Caki2 (cell line): ENCODE measurements at regions not wholly inside any gene's neighbourhood (a gene's known extent, or its start where the extent isn't known, plus 50 kb on each side); places are given as distances from the start of the nearest gene placed in this dataset.

Source experiments
- DNase-seq: peaks from one replicate; pipeline ENCODE4 v3.0.0-alpha.2; 2015; ENCODE audit warnings: low read depth
- in situ Hi-C: cut with HindIII; loops from 2 replicates; pipeline ENCODE4 v1.10.0; 2016; ENCODE audit warnings: low sequenced_read_pairs, low pct_unique_long_range_greater_than_20kb, mixed read lengths

DNA sequence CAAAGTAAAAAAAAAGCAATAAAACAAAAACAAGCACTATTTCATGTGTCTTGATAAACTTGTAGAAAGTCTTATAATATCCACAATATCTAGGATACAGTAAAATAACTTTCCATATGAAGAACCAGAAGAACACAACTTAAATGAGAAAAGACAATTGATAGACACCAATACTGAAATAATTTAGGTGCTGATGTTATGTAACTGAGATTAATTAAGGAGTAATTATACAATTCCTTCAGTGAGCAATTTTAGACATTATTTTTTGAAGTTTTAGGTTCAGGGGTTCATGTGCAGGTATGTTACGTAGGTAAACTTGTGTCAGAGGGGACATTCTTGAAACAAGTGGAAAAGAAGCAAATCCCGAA, 88.3 kb upstream of the VPREB1 start:
- in situ Hi-C loops: no loop called here
- no peak for DNase-seq

DNA sequence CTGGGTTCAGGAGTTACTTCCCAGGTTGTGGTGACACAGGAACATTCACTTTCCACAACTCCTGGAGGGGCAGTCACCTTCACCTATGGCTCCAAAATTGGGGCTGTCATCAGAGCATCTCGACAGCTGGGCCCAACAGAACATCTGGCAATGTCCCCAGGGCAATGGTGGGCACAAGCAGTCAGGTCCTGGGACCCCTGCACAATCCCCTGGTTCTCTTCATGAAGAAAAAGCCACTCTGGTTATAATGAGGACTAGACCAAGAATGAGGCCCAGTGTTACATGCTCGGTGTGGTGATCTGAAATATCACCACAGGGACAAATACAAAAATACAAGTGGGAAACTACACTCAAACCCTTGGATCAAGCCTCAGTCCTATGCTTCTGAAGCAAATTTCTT, 89.0 kb upstream of the VPREB1 start:
- in situ Hi-C loops: no loop called here
- DNase-seq: no peak

DNA sequence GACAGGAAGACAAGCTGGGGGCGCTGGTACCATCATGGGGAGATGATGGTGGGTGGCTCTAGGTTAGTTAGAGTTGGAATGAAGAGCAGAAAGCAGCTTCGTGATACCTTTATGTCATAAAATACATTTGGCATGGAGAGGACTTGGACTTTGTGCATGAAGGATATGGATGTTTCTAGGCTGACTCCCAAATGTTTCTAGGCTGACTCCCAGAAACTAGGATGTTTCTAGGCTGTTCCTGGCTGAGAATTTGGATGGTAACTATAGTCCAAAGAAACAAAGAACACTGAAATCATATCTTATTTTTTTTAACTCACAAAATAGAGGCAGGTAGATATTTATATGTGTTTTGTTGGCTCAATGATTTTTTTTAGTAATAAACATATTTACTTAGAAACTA, 89.4 kb upstream of the VPREB1 start:
- in situ Hi-C loops: no loop called here
- DNase-seq: no peak

DNA sequence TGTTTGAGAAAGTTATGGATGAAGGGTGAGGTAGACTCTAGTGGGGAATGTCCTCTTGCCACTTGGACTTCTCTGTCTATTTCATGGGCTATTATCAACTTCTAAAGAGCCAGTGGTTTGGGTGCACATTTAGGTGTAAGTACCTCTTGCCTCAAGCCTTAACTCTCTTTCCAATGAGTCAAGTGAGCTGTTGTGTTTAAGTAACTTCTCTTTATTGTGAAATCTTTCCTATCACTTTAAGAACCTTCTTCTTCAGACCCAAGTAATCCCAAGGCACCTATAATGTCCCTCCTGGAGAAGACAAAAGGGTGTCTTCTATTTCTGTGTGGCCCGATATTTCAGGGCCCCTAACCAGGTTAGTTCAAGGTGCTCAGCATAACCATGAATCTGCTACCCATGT, 90.5 kb upstream of the VPREB1 start:
- in situ Hi-C loops: no loop called here
- no peak for DNase-seq

DNA sequence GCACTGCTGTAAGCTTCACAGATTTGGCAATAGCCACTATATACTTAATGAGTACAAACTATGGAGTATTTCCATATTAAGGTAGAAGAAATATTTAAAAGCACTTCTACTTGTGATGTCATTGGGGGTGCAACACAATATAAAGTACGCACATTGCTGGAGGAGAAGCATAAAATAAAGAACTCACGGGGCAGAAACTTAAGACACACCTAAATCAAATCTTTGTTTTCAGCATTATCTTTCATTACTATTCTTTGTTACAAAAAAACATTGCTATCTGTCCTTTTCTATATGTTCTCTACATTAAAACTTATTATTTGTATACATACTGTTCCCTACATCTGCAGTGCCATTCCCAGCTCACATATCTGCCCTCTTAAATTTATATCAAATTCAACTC, 93.3 kb upstream of the VPREB1 start:
- DNase-seq: no peak
- in situ Hi-C loops: no loop called here

DNA sequence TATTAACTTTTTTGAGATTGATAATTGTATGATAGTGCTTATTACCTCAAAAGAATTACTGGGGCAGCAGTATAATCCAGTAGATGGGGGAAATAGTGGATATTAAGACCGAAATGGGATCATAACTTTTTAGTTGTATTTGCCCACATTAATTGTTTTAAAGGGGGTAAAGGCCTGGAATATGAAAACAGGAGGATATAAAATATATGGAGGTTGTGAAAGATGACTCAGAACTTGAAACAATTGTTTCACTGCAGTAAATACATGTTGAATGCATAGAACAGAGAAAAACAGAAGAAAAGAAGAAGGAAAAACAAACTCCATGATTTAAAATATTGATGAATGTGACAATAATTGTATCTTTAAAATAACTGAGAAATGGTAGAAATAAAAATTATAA, 94.1 kb upstream of the VPREB1 start:
- in situ Hi-C loops: no loop called here
- no peak for DNase-seq

DNA sequence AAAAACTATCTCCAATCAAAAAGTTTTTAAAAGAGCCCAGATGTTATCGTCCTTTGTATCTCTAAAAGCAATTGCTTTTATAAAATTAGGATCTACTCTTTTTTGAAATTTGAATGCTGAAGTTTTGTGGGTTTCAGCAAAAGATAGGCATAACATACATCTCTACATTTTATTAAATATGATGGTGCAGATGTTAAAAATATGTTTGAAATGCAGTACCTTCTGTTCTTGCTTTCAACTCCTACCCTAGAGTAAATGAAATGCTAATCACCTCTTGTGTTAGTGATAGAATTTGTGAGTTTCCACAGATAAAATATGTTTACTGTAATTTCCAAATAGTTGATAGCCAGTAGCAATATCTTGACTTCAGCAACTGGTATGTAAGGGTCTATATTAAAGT, 95.7 kb upstream of the VPREB1 start:
- in situ Hi-C loops: no loop called here
- DNase-seq: no peak

DNA sequence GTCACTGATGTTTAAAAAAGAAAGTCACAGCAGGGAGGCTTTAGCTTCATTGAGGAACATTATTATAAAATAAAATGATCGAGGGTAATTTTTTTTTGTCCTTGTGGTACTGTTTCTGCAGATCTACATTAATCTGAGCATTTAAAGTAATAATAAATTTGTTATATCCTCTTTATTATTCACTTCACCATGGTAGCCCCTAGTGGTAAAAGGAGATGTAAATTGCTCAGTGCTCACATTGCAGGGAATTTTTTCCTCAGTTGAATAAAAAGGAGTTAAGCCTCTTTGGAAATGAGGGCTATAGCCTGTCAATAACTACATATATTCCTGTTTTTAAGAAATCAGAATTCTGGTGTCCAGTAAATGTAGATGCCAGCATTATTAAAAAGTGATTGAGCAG, 99.7 kb upstream of the VPREB1 start:
- in situ Hi-C loops: no loop called here
- DNase-seq: no peak

DNA sequence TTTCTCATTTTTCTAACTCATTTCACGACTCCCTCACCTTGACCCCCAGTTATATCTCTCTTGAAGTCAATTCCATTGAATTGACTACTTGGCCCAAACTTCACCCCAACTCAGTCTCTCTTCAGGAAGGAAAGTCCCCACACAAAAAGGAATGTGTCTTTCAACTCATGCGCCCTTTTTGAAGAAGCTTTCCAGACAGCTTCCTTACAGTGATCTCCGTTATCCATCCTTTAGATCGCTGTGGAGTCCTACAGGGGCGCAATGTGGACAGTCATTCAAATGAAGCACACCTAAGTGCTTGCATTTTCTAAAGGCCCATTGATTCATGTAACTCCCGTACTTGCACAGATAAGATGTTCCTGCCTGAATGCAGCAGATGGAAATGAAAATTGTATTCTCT, 101.1 kb upstream of the VPREB1 start:
- in situ Hi-C loops: no loop called here

DNA sequence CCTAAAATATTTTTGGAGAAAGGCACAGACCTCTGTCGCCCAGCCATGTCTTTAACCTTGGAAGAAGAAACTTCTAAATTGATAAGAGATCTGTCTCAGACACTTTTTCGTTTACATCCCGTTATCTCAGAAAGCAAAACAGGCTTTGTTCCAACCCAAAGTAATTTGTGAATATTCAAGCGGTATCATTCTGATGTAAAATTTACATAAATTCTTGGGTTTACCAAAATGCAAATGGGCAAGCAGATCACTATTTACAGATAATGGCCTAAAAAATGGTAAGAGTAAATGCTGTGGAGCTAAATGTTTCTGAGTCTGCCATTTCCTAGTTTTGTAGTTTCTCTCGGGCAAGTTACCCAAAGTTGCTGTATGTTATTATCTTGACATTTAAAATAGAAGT, 101.9 kb upstream of the VPREB1 start:
- no peak for DNase-seq
- in situ Hi-C loops: no loop called here

More for the DNA sequence above, 101.1 kb upstream of the VPREB1 start:
- DNase-seq: no peak

DNA sequence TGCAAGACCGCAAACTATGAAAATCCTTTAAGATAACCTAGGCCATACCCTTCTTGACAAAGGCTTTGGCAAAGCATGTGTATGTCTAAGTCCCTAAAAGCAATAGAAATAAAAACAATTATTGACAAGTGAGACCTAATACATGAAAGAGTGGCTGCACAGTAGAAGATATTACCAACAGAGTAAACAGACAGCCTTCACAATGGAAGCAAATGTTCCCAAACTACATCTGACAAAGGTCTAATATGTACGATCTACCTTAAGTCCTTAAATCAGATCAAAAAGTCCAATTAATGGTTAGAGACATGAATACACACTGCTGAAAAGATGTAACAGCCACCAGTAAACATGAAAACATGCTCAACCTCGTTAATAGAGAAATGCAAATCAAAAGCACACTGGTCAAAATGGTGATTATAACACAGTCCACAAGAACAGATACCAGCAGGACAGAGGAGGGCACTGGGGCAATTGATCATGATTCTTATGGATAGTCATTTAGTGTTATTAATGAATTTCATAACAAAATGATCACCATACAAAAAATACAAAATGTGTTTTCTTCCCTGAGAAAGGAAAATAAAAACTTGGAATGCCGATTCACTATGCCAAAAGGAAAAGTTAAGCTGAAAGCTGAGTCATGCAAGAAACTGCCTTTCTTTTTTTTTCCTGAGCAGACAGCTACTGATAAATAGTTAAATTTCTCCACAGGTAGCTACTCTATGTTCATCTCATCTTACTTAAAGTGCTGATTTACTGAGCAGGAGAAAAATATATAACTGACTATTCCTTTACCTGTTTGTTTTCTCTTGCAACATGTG, 102.6 kb upstream of the VPREB1 start:
- in situ Hi-C loops: no loop called here

DNA sequence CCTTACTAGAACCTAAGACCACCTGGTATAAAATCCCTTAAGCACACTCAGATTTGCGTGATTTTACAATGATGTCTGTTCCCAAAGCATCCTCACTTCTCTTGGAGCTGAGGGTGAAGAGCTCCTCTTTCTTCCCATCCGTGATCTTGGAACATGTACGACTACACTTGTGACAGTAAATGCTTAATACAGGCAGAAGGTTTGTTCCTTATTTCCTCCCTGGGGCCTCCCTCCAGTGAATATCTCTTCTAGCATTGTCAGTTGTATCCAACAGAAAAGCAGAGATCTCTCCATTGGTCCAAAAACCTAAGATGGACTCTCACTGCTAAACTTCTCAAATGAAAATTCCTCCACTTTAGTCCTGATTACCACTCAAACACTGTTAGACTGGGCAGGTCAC, 103.6 kb upstream of the VPREB1 start:
- no peak for DNase-seq
- in situ Hi-C loops: no loop called here

More for the DNA sequence above, 102.6 kb upstream of the VPREB1 start:
- peak; percentile 16 for DNase-seq

DNA sequence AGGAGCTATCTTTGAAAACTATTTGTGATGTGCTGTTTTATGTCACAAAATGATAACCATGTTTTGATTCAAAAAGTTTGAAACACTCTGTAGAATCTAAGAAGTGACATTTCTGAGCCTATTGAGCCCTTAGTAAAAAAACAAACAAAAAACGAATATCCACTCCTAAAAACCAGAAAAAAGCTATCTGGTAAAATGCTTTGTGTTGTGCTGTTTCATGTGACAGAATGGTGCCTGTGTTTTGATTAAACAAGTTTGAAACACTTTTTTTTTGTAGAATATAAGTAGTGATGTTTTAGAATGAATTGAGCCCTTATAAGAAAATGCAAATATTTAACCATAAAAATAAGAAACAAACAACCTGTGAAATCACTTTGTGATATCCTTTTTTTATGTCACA, 105.2 kb upstream of the VPREB1 start:
- in situ Hi-C loops: no loop called here
- no peak for DNase-seq

DNA sequence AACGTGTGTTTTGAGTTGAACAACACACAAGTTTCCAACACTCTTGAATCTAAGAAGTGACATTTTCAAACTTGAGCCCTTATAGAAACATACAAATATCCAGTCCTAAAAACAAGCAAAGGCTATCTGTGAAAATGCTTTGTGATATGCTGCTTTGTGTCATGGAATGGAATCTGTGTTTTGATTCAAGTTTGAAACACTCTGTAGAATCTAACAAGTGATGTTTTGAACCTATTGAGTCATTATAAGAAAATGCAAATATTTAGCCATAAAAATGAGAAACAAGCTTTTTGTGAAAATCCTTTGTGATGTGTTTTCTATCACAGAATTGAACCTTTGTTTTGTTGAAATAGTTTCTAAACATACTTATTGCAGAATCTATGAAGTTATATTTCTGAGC, 105.7 kb upstream of the VPREB1 start:
- no peak for DNase-seq
- in situ Hi-C loops: no loop called here

DNA sequence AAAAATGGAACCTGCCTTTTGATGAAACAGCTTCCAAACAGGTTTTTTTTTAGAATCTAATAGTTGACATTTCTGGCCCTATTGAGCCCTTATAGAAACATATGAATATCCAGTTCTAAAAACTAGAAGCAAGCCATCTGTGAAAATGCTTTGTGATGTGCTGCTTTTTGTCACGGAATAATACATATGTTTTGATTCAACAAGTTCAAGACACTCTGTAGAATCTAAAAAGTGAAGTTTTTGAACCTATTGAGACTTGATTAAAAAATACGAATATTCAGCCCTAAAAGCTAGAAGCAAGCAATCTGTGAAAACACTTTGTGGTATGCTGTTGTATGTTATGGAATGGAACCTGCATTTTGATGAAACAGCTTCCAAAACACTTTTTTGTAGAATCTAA, 106.7 kb upstream of the VPREB1 start:
- in situ Hi-C loops: no loop called here
- DNase-seq: no peak

DNA sequence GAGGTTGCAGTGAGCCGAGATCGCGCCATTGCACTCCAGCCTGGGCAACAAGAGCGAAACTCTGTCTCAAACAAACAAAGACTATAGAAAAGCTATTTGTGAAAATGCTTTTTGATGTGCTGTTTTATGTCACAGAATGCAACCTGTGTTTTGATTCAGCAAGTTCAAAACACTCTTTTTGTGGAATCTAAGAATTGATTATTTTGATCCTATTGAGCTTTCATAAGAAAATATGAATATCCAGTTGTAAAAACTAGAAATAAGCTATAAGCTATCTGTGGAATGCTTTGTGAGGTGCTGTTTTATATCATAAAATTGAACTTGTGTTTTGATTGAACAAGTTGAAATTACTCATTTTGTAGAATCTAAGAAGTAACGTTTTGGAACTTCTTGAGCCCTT, 110.7 kb upstream of the VPREB1 start:
- in situ Hi-C loops: no loop called here
- DNase-seq: no peak

DNA sequence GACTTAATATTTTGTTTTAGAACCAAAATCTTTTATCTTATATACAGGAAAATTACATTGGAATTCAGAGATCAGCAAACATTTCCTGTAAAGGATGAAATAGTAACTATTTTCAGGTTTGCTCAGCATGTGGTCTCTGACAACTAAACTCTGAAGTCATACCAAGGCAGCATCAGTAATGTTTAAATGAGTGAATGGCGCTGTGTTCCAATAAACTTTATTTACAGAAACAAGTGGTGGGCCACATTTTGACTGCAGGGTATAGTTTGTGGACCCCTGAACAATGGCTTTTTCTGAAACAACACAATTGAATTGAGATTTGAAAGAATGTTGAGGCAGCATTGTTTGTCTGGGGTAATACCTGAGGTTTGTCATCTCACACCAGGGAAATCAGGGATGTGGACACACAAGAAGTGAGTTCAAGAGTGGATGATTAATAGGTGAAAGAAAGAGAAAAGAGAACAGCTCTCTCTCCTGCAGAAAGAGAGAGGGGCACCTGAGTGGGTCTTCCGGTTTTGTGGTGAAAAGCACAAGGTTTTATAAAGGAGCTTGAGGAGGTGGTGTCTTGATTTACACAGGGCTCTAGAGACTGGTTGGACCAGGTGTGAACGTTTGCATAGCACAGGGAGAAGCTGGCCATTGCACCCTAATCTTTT, 113.5 kb upstream of the VPREB1 start:
- no peak for DNase-seq
- in situ Hi-C loops: no loop called here

DNA sequence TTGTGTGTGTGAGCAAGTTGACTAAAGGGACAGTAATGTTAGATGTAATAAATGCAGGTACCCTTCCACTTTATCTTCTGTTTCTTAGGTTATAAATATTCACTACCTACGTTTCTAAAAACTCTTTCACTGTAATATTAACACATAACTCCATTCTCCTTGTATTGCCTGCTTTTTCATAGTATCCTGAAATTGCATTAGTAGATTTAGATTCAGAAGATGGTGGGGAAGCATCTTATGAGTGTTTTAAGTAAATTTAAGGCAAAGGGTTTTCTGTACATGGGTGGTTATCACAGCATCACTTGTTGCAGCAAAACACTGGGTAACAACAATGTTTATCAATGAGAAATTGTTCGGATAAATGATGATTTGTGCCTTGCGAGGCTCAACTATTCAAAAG, 115.2 kb upstream of the VPREB1 start:
- in situ Hi-C loops: no loop called here
- no peak for DNase-seq

DNA sequence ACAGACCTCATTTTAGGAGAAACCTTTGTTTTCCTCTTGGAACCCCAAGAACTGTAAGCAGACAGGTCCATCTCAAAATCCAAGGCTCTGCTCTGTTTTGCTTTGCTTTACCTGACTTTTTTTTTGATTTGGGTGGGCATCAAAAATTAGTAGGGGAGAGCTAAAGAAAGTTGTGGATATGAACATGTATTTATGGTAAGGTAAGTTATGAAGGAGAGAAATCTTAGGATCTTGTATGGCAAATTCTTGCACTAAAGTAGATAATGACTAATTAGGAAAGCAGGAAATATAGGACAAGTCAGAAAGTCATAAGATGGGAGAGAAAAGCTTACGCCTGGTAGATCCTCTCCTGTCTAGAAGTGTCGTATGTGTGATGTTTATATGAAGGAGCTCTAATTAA, 116.1 kb upstream of the VPREB1 start:
- in situ Hi-C loops: no loop called here
- no peak for DNase-seq

DNA sequence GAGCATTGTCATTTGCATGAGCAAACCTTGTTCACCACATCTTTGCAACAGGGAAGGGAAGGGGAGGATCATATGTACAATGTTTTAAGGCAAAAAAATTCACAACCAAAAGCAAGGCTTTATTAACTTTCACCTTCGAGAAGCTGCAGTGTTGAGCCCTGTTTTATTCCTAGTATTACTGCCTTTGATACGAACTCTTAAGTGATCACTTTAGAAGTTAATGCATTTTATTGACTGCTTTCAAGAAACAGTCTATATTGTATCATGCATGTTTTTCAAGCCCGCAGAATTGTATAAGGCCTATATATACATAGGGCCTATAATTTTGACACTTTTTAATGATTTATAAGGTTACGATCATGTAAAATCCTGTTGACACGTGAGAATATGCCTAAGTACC, 117.5 kb upstream of the VPREB1 start:
- no peak for DNase-seq
- in situ Hi-C loops: no loop called here
